ENCODE measurements at regions not wholly inside any gene's neighbourhood (a gene's known extent, or its start where the extent isn't known, plus 50 kb on each side); places are given as distances from the start of the nearest gene placed in this dataset.

DNA sequence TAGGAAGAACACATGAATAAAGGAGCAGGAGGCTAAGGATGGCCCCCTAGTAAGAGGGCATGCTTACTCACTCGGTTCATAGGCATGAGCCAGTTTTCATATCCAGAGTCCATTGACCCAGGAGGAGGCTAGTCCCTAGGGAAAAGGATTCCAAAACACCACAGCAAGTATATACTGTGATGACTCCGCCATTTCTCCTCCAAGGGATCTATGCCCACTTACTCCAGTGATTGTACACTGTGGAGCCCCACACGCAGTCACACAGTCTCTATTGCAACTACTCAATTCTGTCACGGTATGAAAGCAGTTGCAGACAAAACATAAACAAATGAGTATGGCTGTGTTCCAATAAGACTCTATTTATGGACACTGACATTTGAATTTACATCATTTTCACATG lies 117.7 kb upstream of the ALDH1B1 start:
- Histone ChIP-seq H3K9ac (ENCODE audit: low read length in 3 of 3) (no peak overlapping the region), H3K4me3 (ENCODE audit: low read length in 3 of 3) (no peak overlapping the region), H3K27me3 (ENCODE audit: control insufficient read depth, insufficient read depth, low read length) (no peaks in the 10 kb centered on the region), H3K36me3 (ENCODE audit: control insufficient read depth in 2 of 3, insufficient read depth in 3 of 3, low read length in 3 of 3) (no peaks in the 10 kb centered on the region), H3K27ac (ENCODE audit: low read depth in 2 of 2, low read length in 2 of 2) (no peak overlapping the region), H3K4me1 (ENCODE audit: control insufficient read depth in 2 of 3, insufficient read depth in 2 of 3, low read depth in 1 of 3, low read length in 3 of 3) (no peaks in the 10 kb centered on the region), H3K9me3 (ENCODE audit: control insufficient read depth in 2 of 3, insufficient read depth in 1 of 3, low read length in 3 of 3) (no peaks in the 10 kb centered on the region)
- intact Hi-C loops (cut with DNase I), result no loop called here
- TF ChIP-seq, protein P1, sequence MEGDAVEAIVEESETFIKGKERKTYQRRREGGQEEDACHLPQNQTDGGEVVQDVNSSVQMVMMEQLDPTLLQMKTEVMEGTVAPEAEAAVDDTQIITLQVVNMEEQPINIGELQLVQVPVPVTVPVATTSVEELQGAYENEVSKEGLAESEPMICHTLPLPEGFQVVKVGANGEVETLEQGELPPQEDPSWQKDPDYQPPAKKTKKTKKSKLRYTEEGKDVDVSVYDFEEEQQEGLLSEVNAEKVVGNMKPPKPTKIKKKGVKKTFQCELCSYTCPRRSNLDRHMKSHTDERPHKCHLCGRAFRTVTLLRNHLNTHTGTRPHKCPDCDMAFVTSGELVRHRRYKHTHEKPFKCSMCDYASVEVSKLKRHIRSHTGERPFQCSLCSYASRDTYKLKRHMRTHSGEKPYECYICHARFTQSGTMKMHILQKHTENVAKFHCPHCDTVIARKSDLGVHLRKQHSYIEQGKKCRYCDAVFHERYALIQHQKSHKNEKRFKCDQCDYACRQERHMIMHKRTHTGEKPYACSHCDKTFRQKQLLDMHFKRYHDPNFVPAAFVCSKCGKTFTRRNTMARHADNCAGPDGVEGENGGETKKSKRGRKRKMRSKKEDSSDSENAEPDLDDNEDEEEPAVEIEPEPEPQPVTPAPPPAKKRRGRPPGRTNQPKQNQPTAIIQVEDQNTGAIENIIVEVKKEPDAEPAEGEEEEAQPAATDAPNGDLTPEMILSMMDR (IDR thresholded peaks at IDR 0.05; ENCODE audit: borderline replicate concordance, extremely low read depth, insufficient read depth), result no peak
- DNase-seq, result peak in 1 of 5 donors; percentile 18
- no peak for FAIRE-seq

DNA sequence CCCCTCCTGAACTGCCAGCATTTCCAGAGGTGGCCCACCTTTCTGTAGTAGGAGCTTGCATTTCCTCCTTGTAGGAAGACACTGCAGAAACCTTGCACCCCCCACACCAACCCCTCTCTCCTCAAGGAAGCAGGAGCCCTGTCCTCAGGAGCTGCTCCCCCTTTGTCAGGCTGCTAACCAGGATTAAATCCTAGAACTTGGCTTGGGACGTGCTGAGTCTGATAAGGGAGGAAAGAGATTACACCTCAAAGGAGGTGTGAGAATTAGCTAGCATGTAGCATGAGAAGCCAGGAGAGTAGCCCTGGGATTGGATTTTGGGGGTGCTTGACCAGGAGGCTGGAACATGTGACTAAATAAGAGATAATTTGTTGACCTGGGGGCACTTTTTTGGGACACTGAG lies 119.8 kb upstream of the ALDH1B1 start:
- TF ChIP-seq, protein P1 (IDR thresholded peaks at IDR 0.05; ENCODE audit: borderline replicate concordance, extremely low read depth, insufficient read depth), result no peak
- H3K27me3 ChIP-seq (ENCODE audit: control insufficient read depth, insufficient read depth, low read length), result no peaks in the 10 kb centered on the region
- FAIRE-seq (no peak), DNase-seq (peak in 1 of 5 donors; percentile 5)
- H3K9ac ChIP-seq (ENCODE audit: low read length in 3 of 3), result no peak overlapping the region
- no peaks in the 10 kb centered on the region for H3K36me3 ChIP-seq (ENCODE audit: control insufficient read depth in 2 of 3, insufficient read depth in 3 of 3, low read length in 3 of 3)
- intact Hi-C loops (cut with DNase I), result no loop called here
- H3K4me3 ChIP-seq (ENCODE audit: low read length in 3 of 3), result no peak overlapping the region
- H3K27ac ChIP-seq (ENCODE audit: low read depth in 2 of 2, low read length in 2 of 2), result no peak overlapping the region
- no peaks in the 10 kb centered on the region for H3K4me1 ChIP-seq (ENCODE audit: control insufficient read depth in 2 of 3, insufficient read depth in 2 of 3, low read depth in 1 of 3, low read length in 3 of 3)
- H3K9me3 ChIP-seq (ENCODE audit: control insufficient read depth in 2 of 3, insufficient read depth in 1 of 3, low read length in 3 of 3), result no peaks in the 10 kb centered on the region

DNA sequence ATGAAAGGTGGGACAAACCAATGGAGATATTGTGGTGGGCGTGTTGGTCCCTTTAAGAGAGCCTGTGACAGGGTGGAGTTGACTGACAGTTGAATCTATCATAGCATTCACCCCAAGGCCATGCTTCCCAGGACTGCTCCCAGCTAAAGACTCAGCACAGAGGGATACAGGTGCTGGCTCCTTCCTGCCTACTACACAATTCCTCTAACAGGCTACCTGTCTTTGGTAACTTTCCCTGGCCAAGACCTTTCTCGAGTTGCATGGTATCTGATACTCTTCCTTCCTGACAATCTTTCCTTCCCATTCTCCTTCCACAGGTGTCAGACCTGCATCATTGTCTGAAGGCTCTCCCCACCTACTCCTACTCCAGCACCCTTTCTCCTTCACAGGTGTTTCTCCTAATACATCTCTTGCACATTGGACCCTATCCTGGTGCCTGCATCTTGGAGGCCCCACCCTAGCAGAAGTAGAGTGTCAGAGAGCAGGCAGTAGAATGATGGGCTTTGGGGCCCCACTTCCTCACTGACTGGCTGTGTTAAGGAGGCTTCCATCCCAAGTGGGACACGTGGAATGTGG lies 120.7 kb upstream of the ALDH1B1 start:
- intact Hi-C loops (cut with DNase I), result no loop called here
- H3K4me1 ChIP-seq (ENCODE audit: control insufficient read depth in 2 of 3, insufficient read depth in 2 of 3, low read depth in 1 of 3, low read length in 3 of 3), result no peaks in the 10 kb centered on the region
- H3K36me3 ChIP-seq (ENCODE audit: control insufficient read depth in 2 of 3, insufficient read depth in 3 of 3, low read length in 3 of 3), result no peaks in the 10 kb centered on the region
- DNase-seq (peak in 1 of 5 donors; percentile 8), FAIRE-seq (no peak)
- no peaks in the 10 kb centered on the region for H3K27me3 ChIP-seq (ENCODE audit: control insufficient read depth, insufficient read depth, low read length)
- TF ChIP-seq, protein P1 (IDR thresholded peaks at IDR 0.05; ENCODE audit: borderline replicate concordance, extremely low read depth, insufficient read depth), result no peak
- H3K9me3 ChIP-seq (ENCODE audit: control insufficient read depth in 2 of 3, insufficient read depth in 1 of 3, low read length in 3 of 3), result no peaks in the 10 kb centered on the region
- H3K4me3 ChIP-seq (ENCODE audit: low read length in 3 of 3), result no peak overlapping the region
- H3K27ac ChIP-seq (ENCODE audit: low read depth in 2 of 2, low read length in 2 of 2), result no peak overlapping the region
- no peak overlapping the region for H3K9ac ChIP-seq (ENCODE audit: low read length in 3 of 3)

DNA sequence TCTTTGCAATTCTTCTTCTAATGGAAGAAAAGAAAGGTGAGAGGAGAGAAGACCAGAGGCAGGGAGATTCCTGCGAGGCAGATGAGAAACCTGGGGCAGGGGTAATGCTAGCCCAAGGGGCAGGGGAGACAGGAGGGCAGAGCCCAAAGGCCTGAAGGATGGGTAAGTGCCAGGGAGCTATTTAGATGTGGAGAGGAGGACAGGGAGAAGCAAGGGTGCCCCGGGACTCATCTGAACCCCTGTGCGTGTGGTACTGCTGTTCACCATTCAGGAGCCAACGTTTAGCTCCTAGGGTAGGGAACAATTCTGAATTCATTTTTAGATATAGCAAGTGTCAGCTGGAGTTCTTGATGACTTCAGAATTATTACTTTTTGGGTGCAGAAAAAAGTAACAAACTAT lies 122.7 kb upstream of the ALDH1B1 start:
- Histone ChIP-seq H3K36me3 (ENCODE audit: control insufficient read depth in 2 of 3, insufficient read depth in 3 of 3, low read length in 3 of 3) (no peaks in the 10 kb centered on the region), H3K9me3 (ENCODE audit: control insufficient read depth in 2 of 3, insufficient read depth in 1 of 3, low read length in 3 of 3) (peaks cover 0 to 7% (median 0%) of the 10 kb centered on the region in 3 donors), H3K4me1 (ENCODE audit: control insufficient read depth in 2 of 3, insufficient read depth in 2 of 3, low read depth in 1 of 3, low read length in 3 of 3) (no peaks in the 10 kb centered on the region), H3K4me3 (ENCODE audit: low read length in 3 of 3) (no peak overlapping the region), H3K9ac (ENCODE audit: low read length in 3 of 3) (no peak overlapping the region), H3K27me3 (ENCODE audit: control insufficient read depth, insufficient read depth, low read length) (no peaks in the 10 kb centered on the region), H3K27ac (ENCODE audit: low read depth in 2 of 2, low read length in 2 of 2) (no peak overlapping the region)
- FAIRE-seq, result no peak
- TF ChIP-seq, protein P1 (IDR thresholded peaks at IDR 0.05; ENCODE audit: borderline replicate concordance, extremely low read depth, insufficient read depth), result no peak
- no peak for DNase-seq
- intact Hi-C loops (cut with DNase I), result no loop called here
